AG20443 (cell line): ENCODE measurements at regions not wholly inside any gene's neighbourhood (a gene's known extent, or its start where the extent isn't known, plus 50 kb on each side); places are given as distances from the start of the nearest gene placed in this dataset.

Experiments
- DNase-seq: peaks from one replicate; pipeline ENCODE4 v3.0.0; 2012; ENCODE audit warnings: low spot score, mixed read lengths

DNA sequence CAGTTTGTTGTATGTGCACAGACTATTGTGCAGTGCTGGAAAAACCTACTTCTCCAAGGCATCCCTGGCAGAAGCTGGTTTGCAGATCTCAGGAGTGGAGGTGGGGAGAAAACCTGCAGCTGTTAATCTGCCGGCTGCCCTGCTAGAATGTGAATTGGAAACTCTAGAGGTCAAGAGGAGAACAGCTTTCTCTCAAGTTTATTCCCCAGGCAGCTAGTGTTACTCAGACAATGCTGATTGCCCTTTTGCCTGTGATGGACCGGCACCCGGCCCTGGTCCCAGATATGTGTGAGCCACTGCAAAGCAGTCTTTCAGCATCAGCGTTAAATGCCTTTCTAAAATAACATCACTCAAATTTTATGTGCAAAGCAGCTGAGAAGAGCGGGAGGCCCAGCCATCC lies 129.7 kb upstream of the TPM1 start:
- peak; percentile 6 for DNase-seq

DNA sequence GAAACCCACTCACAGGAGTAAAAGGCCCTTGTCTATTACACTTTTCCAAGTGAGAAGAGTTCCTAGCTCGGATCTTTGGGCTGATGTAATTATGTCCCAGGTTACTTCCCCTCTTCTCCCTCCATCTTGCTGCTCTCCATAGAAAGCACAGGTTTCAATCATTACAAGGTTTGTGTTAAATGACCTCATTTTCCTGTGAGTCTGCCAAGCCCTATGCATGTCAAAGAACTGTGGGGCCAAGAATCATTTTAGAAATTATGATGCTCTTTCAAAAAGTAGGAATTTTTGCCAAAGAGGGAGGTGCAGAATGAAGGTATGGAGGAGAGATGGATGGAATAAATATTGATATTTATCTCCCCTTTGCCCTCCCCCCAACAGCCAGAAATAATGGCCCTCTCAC lies 129.3 kb upstream of the TPM1 start:
- DNase-seq = peak; percentile 3

DNA sequence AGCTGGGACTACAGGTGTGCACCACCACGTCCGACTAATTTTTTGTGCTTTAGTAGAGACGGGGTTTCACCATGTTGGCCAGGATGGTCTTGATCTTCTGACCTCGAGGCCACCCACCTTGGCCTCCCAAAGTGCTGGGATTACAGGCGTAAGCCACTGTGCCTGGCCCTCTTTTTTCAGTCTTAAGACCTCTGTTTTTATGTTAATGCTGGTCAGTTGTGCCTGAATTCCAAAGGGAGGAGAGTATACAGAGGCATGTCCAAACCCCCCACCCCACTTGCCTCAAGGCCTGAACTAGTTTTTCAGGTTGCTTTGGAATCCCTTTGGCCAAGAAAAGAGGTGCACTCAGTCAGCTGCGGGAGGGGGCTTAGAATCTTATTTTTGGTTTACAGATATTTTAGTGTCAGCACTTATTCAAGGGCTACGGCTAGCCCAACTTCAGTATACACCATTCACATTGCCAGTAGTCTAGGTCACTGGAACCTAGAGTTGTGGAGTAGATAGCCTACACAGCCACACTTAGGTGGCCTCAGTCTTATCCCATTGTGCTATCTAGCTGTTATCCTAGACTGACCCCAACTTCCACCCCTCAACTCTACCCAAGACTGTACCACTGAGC lies 128.0 kb upstream of the TPM1 start:
- DNase-seq = no peak

DNA sequence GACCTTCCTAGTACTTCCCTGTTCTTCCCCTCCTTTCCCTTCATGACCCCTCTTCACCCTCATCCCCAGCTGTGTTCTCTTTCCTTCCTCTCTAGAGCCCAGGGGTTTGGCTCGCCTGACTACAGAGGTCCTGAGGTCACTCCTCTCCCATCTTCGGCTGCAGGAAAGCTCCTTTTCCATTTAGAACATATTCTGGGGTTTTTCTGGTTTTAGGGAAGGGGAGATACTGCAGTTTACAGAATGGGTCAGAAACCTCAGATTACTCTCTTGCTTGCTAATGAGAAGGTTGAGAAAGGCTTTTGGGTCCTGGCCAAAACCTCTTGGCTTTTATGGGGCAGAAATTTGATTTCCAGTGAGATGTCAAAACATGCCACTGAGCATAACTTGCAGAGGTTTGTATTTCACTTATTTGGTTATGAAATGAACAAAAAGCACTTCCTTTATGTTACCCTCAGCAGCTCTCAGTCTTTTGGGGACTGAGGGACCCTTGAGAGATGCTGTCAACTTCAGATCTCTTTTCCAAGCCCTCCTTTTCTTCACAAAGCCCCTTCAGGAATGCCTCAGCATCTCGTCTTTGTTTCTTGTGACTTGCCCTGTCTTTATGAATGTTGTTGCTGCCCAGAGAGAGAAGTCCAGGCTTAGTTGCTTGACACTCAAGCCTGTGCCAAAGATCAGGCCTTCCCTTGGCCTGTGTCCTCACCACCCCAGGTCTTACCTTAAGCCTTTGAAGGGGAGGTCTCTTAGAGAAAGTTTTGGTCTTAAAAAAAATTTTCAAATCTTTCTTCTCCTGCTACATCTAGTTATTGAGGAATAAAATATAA lies 121.7 kb upstream of the TPM1 start:
- peak; percentile 46 for DNase-seq

DNA sequence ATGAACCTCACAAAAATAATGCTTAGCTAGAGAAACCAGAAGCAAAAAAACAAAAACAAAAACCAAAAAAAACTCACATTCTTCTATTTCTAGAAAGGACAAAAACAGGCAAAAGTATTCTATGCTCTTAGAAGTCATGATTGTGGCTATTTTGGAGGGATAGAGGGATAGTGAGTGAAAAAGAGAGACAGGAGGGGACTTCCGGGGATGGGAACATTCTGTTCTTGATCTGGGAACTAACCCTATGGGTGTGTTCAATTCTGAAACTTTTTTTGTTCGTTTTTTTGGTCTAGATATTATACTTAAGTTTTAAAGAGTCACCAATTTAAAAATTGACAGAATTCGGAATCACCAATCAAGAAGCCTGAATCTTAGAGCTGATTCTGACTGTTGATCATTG lies 120.0 kb upstream of the TPM1 start:
- DNase-seq = no peak

GRCh38 chr15:62925875-62926274 lies 116.7 kb upstream of the TPM1 start:
- DNase-seq = no peak

- no peak for DNase-seq
Measured at GRCh38 chr15:62927196-62927595, 115.4 kb upstream of the TPM1 start.

DNA sequence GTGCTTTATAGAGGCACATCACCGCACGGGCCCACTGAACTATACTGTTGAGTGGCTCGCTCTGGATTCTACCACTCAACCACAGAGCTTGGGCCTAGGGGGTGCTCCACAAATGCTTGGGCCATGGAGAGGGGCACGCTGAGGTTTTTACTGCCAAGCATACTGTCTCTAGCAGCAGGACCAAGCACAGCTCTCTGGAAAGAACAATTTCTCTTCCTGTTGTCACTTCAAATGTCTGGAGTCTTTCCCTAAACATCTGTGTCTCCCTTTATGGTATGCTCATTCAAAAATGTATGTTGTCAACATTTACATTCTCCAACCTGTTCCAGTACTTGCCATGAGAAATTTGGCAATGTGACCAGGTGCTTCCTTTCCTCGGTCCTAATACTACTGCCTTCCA lies 114.7 kb upstream of the TPM1 start:
- DNase-seq = no peak

GRCh38 chr15:62928242-62928999 lies 114.1 kb upstream of the TPM1 start:
- peak; percentile 85 for DNase-seq

GRCh38 chr15:62929000-62929357 lies 113.6 kb upstream of the TPM1 start:
- DNase-seq = peak; percentile 55

DNA sequence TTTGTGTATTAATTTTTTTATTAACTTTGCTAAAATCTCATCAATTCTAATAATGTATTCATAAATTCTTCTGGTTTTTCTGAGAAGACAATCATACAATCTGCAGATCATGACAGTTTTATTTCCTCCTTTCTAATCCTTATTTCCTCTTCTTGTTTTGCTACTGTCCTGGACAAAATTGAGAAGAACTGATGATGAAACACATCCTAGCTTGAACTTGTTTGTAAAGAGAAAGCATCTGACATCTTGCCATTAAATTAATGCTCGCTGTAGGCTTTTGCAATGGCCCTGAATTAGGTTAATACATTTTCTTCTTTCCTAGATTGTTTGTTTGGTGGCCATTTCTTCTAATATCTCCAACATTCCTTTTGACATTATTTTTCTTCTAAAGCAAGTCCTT lies 110.9 kb upstream of the TPM1 start:
- no peak for DNase-seq

DNA sequence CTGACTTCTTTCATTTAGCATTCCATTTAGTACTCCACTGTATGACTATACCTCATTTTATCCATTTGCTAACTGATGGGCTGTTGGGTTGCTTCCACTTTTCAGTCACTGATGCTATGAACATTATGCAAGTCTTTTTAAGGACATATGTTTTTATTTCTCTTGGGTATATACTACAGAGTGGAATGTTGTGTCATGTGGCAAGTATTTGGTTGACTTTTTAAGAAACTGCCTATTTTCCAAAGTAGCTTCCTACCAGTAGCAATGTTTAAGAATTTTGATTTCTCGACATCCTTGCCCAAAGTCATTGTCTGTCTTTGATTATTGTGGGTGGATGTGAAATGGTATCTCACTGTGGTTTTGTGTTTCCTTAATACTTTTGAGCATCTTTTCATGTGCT lies 110.1 kb upstream of the TPM1 start:
- DNase-seq = peak; percentile 54

DNA sequence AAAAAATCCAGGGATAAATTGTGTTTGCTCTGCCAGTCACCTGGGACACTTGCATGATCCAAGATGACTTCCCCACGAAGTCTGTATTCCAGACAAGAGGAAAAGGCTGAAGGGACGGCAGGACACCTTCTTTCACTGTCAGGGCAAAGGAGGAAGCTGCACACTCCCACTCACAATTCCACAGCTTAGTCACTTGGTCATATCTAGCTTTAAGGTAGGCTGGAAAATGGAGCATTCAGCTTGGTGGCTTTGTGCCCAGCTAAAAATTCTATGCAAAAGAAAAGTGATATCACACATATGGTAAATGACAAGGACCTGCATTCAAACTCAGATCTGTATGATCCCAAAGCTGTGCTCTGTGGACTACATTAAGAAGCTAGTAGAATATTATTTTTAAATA lies 109.2 kb upstream of the TPM1 start:
- DNase-seq = peak; percentile 5

GRCh38 chr15:62934236-62934971 lies 108.1 kb upstream of the TPM1 start:
- peak; percentile 25 for DNase-seq

DNA sequence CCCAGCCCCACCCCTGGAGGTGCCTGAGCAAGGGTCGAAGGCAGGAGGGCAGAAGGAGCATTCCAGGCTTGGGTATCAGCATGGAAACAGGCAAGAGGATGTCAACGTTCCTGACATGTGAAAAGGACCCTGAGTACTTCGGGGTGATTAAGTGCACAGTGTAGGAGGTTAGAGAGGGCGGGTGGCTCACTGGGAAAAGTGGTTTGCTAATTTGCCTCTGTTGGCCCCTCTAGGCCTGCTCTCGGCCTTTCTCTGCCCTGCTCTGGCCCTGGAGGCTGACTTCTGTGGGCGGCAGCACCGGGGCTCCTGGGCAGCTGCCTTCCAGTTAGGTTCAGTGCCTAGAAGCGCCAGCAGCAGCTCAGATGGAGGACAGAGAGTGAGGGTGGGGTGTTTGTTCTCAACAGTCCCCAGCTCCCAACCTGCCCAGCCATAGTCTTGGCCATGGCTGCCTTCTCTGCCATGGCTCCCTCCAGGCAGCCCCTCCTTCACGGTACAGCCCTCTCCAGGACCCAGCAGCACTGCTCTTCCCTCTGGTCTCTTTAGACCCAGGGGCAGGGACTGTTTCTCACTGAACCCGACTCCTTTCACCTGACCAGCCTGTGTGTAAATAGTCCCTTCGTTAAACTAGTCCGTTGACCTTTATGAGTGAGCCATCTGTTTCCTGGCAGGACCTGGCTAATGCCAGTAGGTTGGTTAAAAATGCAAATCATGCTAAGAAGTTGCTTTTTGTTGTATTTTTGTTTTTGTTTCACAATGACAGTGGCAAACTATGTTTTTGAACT lies 107.1 kb upstream of the TPM1 start:
- peak; percentile 2 for DNase-seq

DNA sequence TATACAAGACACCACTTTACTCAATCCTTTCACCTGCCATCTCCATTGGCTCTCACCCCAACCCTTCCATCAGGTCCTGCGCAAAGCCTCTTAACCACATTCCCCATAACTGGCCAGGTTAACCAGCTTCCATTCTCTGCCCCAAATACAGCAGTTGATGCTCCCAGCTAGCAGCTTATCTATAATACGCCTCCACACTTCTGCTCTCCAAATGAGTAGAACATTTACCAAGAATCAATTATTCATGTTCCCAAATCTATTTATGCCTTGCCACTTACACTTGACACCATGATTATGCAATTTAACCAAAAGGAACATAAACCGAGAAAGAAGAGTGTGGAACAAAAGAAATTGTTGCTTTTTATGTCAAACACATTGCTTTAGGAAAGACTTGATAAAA lies 103.7 kb upstream of the TPM1 start:
- no peak for DNase-seq

GRCh38 chr15:62940093-62940754 lies 102.3 kb upstream of the TPM1 start:
- peak; percentile 10 for DNase-seq

DNA sequence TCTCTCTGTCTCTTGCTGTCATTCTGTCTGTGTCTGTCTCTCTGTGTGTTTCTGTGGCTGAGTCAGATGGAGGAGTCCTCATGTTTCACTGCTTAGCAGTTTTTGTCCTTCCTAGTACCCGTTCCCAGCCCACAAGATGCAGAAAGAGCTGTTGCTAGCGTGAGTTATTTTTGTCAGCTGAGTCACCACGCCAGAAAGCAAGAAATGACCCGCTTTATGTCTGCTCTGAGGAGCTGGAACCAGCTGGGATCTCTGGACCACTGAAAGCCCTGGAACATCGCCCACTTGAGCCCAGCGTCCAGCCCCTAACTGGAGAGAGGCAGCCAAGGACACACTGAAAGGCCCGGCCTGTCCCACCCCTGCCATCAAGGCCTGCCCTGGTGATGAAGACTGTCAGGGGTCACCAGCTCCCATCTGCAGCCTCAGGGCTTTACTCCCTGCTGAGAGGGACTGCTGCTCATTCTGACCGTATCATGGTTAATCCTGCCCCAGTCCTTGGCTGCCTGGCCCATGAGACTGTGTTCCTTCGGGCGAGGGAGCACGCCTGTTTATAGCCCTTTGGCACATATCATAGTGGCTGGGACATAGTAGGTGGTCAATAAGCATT lies 101.7 kb upstream of the TPM1 start:
- peak; percentile 94 for DNase-seq

DNA sequence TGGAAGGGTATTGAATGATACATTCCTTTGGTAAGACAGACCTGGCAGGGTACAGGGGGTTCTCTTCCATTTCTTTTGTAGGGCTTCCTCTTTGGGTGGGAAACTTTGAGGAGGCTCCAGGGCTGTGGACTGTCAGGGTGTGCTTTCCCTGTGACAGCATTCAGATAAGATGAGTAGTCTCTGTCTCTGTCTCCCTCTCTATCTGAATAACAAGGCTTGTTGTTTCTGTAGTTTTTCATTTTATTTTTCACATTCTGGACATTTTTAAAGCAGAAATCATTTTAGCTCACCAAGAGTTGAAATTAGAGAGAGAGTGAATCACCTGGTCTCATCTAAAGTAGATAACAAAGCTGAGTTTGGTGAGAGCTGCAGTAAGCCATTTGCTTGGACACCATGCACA lies 100.8 kb upstream of the TPM1 start:
- DNase-seq = no peak

DNA sequence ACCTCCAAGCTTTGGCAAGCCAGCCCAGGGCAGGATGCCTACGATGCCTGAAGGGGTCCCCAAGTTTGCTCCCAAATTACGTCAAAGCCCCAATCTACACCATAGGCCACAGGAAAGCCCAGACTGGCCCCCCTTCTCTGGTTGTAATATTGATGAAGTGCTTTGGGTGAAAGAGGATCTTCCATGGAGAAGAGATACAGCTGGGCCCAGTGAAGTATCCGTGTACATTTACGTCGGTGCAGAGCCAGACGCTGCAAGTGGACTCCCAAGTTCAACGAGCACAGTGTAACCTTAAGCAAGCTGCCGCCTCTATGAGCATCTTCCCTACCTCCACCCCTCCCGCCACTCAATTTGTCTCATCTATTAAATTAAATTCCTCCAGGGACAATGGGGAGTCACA lies 100.1 kb upstream of the TPM1 start:
- no peak for DNase-seq

DNA sequence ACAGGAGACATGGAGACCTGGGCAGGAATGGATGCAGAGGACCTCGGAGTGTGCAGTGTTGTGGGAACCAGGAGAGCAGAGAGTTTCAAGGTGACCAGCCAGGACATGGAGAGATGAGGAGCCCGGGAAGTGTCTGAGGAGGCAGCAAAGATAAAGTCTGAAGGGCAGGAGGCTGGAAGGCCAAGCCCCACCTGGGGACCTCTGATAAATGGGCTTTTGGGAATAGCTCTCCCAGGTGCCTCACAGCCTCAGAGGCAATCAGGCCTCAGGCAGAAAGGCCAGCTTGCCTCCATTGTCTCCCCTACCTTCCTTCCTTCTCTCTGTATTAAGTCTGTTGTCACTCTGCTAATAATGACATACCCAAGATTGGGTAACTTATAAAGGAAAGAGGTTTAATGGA lies 97.5 kb upstream of the TPM1 start:
- DNase-seq = no peak
